ENCODE measurements at regions not wholly inside any gene's neighbourhood (a gene's known extent, or its start where the extent isn't known, plus 50 kb on each side); places are given as distances from the start of the nearest gene placed in this dataset.

DNA sequence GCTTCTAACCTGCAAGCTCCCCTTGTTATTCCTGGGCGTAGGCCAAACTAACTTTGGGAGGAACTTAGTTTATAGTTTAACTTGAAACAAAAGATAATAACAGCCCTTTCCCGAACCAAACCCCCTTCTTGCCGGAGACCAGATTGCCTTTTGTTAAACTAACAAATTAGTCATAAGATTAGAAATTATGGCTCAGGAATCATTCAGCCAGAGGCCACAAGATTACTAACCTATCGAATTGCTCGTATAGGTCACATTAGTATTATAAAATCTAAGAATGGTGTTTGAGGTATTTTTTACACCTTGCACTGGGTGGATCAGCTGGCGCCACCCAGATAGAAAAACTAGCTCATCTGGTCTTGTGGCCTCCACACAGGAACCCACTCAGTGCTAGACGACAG is 65.3 kb upstream of the RAP2B start:
- Histone ChIP-seq H3K4me1 (ENCODE audit: control insufficient read depth in 1 of 2, insufficient read depth in 2 of 2, low read length in 2 of 2) (no peaks in the 10 kb centered on the region), H4K20me1 (ENCODE audit: insufficient read depth) (no peaks in the 10 kb centered on the region), H3K79me2 (ENCODE audit: insufficient read depth, low read length) (no peaks in the 10 kb centered on the region), H3K4me3 (replicated peaks in 1 of 2; ENCODE audit: low read depth in 1 of 2, low read length in 2 of 2) (no peak overlapping the region), H3K4me2 (ENCODE audit: low read length) (no peak overlapping the region), H3K9ac (ENCODE audit: low read length) (no peak overlapping the region), H3K36me3 (ENCODE audit: control insufficient read depth in 1 of 2, insufficient read depth in 2 of 2, low read length in 2 of 2) (no peaks in the 10 kb centered on the region), H3K27ac (ENCODE audit: low read depth, low read length) (no peak overlapping the region), H3K27me3 (ENCODE audit: insufficient read depth, low read length) (no peaks in the 10 kb centered on the region), H3K9me2 (ENCODE audit: insufficient read depth) (no peaks in the 10 kb centered on the region), H3K9me3 (ENCODE audit: control insufficient read depth in 1 of 2, insufficient read depth in 1 of 2, low read depth in 1 of 2, low read length in 2 of 2) (no peaks in the 10 kb centered on the region), H2AFZ (ENCODE audit: low read depth, low read length, poor library complexity, severe bottlenecking) (no peak overlapping the region)
- intact Hi-C loops (cut with micrococcal nuclease): no loop called here
- ChIA-PET RAD21 (ENCODE audit: low non-redundant PET in 1 of 2, low total read pairs in 2 of 2, uncharacterized antibody in 2 of 2, unreplicated experiment in 2 of 2) (no interaction called here), CTCF (no interaction called here), POLR2A (no interaction called here)
- BruUV-seq (replicated peaks): no TSS peak
- ATAC-seq (no peak), DNase-seq (ENCODE audit: low read depth, low spot score) (no peak)
- TF ChIP-seq ELF1 (IDR thresholded peaks at IDR 0.05; ENCODE audit: borderline replicate concordance, low read depth) (no peak), REST (IDR thresholded peaks at IDR 0.05; ENCODE audit: low read depth) (no peak)

DNA sequence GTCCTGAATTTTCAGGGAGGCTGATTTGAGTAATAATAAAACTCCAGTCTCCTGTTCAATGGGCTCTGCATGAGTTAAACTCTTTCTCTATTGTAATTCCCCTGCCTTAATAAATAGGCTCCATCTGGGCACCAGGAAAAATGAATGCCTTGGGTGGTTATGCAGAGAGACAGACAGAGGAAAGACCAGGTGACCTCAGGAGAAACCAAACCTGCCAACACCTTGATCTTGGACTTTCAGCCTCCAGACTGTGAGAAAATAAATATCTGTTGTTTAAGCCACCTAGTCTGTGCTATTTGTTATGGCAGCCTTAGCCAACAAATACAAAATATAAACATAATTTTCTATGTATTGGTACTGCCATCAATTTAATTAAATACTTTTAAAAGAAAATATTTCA is 64.8 kb upstream of the RAP2B start:
- no peaks in the 10 kb centered on the region for H3K9me3 ChIP-seq (ENCODE audit: control insufficient read depth in 1 of 2, insufficient read depth in 1 of 2, low read depth in 1 of 2, low read length in 2 of 2)
- CTCF ChIA-PET: no interaction called here
- no TSS peak for BruUV-seq (replicated peaks)
- H3K9ac ChIP-seq (ENCODE audit: low read length): no peak overlapping the region
- POLR2A ChIA-PET: no interaction called here
- no peaks in the 10 kb centered on the region for H3K9me2 ChIP-seq (ENCODE audit: insufficient read depth)
- H3K79me2 ChIP-seq (ENCODE audit: insufficient read depth, low read length): no peaks in the 10 kb centered on the region
- no peak overlapping the region for H2AFZ ChIP-seq (ENCODE audit: low read depth, low read length, poor library complexity, severe bottlenecking)
- RAD21 ChIA-PET (ENCODE audit: low non-redundant PET in 1 of 2, low total read pairs in 2 of 2, uncharacterized antibody in 2 of 2, unreplicated experiment in 2 of 2): no interaction called here
- H3K4me2 ChIP-seq (ENCODE audit: low read length): no peak overlapping the region
- H4K20me1 ChIP-seq (ENCODE audit: insufficient read depth): no peaks in the 10 kb centered on the region
- H3K27ac ChIP-seq (ENCODE audit: low read depth, low read length): no peak overlapping the region
- H3K4me3 ChIP-seq (replicated peaks in 1 of 2; ENCODE audit: low read depth in 1 of 2, low read length in 2 of 2): no peak overlapping the region
- DNase-seq (ENCODE audit: low read depth, low spot score): no peak
- intact Hi-C loops (cut with micrococcal nuclease): no loop called here
- H3K36me3 ChIP-seq (ENCODE audit: control insufficient read depth in 1 of 2, insufficient read depth in 2 of 2, low read length in 2 of 2): no peaks in the 10 kb centered on the region
- no peaks in the 10 kb centered on the region for H3K4me1 ChIP-seq (ENCODE audit: control insufficient read depth in 1 of 2, insufficient read depth in 2 of 2, low read length in 2 of 2)
- H3K27me3 ChIP-seq (ENCODE audit: insufficient read depth, low read length): no peaks in the 10 kb centered on the region
- ATAC-seq: no peak
- TF ChIP-seq SIN3A (IDR thresholded peaks at IDR 0.05; ENCODE audit: low read depth) (no peak), CBX3 (IDR thresholded peaks at IDR 0.05; ENCODE audit: low read depth) (no peak), ZFX (IDR thresholded peaks at IDR 0.05) (no peak), SP1 (IDR thresholded peaks at IDR 0.05; ENCODE audit: low read depth) (no peak), ZNF274 (IDR thresholded peaks at IDR 0.05; ENCODE audit: low read depth, low read length) (no peak), REST (IDR thresholded peaks at IDR 0.05; ENCODE audit: low read depth) (no peak), POLR2AphosphoS5 (IDR thresholded peaks at IDR 0.05; ENCODE audit: low read depth, low read length) (no peak), CEBPB (IDR thresholded peaks at IDR 0.05; ENCODE audit: low read depth) (no peak), TCF7L2 (IDR thresholded peaks at IDR 0.05; ENCODE audit: borderline replicate concordance, extremely low read depth, insufficient read depth, insufficient read length) (no peak), ELF1 (IDR thresholded peaks at IDR 0.05; ENCODE audit: borderline replicate concordance, low read depth) (no peak), EGR1 (IDR thresholded peaks at IDR 0.05; ENCODE audit: low read depth) (no peak), EZH2phosphoT487 (IDR thresholded peaks at IDR 0.05; ENCODE audit: borderline replicate concordance) (no peak), EZH2 (IDR thresholded peaks at IDR 0.05) (no peak)
- TF ChIP-seq, protein P1, sequence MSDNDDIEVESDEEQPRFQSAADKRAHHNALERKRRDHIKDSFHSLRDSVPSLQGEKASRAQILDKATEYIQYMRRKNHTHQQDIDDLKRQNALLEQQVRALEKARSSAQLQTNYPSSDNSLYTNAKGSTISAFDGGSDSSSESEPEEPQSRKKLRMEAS (IDR thresholded peaks at IDR 0.05): no peak
